HepG2 (cell line): ENCODE measurements at regions not wholly inside any gene's neighbourhood (a gene's known extent, or its start where the extent isn't known, plus 50 kb on each side); places are given as distances from the start of the nearest gene placed in this dataset.

Experiments used
- CTCF ChIP-seq: sonication (generic); formaldehyde crosslinking; IDR thresholded peaks from 2 replicates; pipeline ENCODE4 v1.5.0; 2020; ENCODE audit warnings: mild to moderate bottlenecking, missing genetic modification reagents, moderate library complexity
- NR2F6 ChIP-seq, 2 experiments: IDR thresholded peaks; 2 replicates each; pipeline ENCODE4 v1.6.1; 2016; ENCODE audit warnings: antibody characterized with exemption in 1 of 2, mild to moderate bottlenecking in 1 of 2
- RAD21 ChIP-seq: fragments of 450-650 bp; formaldehyde crosslinking; IDR thresholded peaks from 2 replicates; pipeline ENCODE4 v1.5.0; 2020; ENCODE audit warnings: mild to moderate bottlenecking
- RBM22 ChIP-seq: fragments of 200-400 bp; formaldehyde crosslinking; optimal IDR thresholded peaks from 2 replicates; pipeline ENCODE3; 2017; ENCODE audit warnings: mild to moderate bottlenecking, low read length, moderate library complexity
- RXRA ChIP-seq: sonication (generic); formaldehyde crosslinking; IDR thresholded peaks from 2 replicates; pipeline ENCODE4 v1.5.1; 2020; ENCODE audit warnings: missing genetic modification reagents
- TCF12 ChIP-seq, 2 experiments: fragments of 450-650 bp in 1 of 2; sonication (generic) in 1 of 2; formaldehyde crosslinking in 1 of 2; IDR thresholded peaks; 2 replicates each; pipeline versions ENCODE4 v1.6.1 to v1.8.0; 2017 to 2022; ENCODE audit warnings: antibody characterized with exemption in 1 of 2, mild to moderate bottlenecking in 1 of 2, missing genetic modification reagents in 1 of 2, moderate library complexity in 1 of 2
- TF ChIP-seq, protein P1 (sequence below): sonication (generic); formaldehyde crosslinking; IDR thresholded peaks from 2 replicates; pipeline ENCODE4 v1.4.0; 2020; ENCODE audit warnings: missing genetic modification reagents

GRCh38 chr3:72279068-72279604 is 494.2 kb upstream of the PROK2 start:
- TF ChIP-seq RBM22 (no peak), RAD21 (no peak), CTCF (CRISPR knock-in tag) (no peak), RXRA (no peak), NR2F6 (IDR thresholded peaks at IDR 0.05) (no peak), NR2F6 (CRISPR knock-in tag; IDR thresholded peaks at IDR 0.05) (no peak), TCF12 (IDR thresholded peaks at IDR 0.05) (no peak), TCF12 (CRISPR knock-in tag; IDR thresholded peaks at IDR 0.05) (no peak)
- TF ChIP-seq, protein P1, sequence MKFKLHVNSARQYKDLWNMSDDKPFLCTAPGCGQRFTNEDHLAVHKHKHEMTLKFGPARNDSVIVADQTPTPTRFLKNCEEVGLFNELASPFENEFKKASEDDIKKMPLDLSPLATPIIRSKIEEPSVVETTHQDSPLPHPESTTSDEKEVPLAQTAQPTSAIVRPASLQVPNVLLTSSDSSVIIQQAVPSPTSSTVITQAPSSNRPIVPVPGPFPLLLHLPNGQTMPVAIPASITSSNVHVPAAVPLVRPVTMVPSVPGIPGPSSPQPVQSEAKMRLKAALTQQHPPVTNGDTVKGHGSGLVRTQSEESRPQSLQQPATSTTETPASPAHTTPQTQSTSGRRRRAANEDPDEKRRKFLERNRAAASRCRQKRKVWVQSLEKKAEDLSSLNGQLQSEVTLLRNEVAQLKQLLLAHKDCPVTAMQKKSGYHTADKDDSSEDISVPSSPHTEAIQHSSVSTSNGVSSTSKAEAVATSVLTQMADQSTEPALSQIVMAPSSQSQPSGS (CRISPR knock-in tag), result no peak
